DMS53 treated with DMSO at 0.1 percent for 48 hours (cell line): ENCODE measurements at regions not wholly inside any gene's neighbourhood (a gene's known extent, or its start where the extent isn't known, plus 50 kb on each side); places are given as distances from the start of the nearest gene placed in this dataset.
"Not testable (repeated sequence)": the region's sequence is repeated elsewhere in the genome, so short reads cannot be mapped to it uniquely, and the experiment has no call there.

Experiments
- DNase-seq: peaks from one replicate; lab custom pipeline; 2025; ENCODE audit not compliant: unreplicated experiment; lab: John Stamatoyannopoulos, UW

DNA sequence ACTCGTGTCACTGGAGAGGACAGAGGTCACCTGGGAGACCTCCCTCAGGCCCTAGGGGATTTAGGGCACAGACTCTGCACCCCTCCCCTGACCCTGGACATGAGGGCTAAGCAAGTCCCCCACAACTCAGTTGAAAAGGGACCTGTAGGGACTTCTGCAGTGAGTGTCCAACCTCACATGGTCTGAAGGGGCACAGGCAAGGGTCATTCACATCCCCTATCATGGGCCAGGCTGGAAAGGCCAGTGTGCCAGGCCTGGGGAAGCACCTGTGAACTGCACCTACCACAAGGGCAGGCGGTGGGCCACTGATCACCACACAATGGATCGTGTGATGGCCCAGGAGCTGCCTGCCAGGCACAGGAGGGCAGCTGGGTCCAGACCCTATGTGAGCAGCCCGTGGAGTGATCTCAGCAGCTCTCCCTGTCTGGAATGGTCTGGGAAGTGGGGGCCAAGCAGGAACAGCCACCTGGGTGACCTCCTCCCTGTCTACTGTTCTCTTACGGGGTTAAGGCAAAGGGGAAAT is 1502.6 kb upstream of the TPTE start:
- not testable (repeated sequence) for DNase-seq

DNA sequence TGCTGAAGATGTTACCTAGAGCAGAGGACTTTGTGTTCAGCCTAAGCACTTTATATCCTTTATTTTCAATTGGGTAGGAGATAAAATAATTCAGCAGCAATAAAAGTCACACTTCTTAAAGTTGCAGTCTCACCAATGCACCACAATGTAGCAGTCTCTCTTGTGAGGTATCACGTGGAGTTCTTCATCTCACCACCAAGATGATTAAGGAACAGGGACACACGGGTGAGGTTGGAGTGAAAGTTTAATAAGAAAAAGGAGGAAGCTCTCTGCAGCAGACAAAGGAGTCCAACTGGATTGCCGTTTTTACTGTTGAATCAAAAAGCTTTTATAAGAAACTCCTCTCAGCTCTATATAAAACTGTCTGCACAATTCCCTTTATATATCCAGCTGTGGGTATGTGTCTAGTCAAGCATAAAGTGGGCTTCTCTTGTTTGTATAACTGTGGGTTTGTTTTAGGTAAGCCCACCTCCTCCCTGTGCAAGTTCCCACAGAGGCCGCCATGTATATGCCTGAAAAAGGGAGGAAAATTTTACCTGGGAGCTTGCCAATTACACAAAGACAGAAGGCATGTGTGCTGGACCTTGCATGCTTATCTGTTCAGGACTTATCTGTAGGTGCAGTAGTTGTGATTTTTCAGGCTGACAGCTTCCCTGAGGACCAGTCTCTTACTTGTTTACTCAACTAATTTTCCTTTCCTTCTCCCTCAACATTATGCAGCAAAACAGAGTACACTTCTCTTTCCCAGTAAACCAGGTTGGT is 1497.2 kb upstream of the TPTE start:
- not testable (repeated sequence) for DNase-seq

GRCh38 chr21:9026729-9027416 is 1494.5 kb upstream of the TPTE start:
- DNase-seq, result not testable (repeated sequence)

DNA sequence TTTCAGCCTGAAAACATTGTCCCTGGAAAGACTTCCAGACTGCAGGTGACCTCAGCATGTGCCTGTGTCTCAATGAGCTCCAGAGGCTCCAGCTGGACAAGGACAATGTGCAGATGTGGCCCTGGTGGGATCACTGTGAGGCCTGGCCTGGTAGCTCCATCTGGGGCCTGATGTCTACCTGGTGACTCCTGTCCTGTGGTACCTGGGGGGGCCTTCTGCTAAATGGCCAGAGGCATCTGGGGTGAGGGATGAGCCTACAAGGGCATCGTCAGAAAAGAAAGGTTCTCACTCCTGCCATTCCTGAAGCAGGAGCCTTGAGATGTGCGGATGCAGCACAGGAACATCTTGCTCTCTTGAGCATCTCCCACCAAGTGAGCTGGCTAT is 1494.0 kb upstream of the TPTE start:
- DNase-seq, result not testable (repeated sequence)

GRCh38 chr21:9028624-9029431 is 1492.6 kb upstream of the TPTE start:
- not testable (repeated sequence) for DNase-seq

GRCh38 chr21:9030141-9030665 is 1491.2 kb upstream of the TPTE start:
- DNase-seq, result not testable (repeated sequence)

GRCh38 chr21:9031482-9032374 is 1489.7 kb upstream of the TPTE start:
- not testable (repeated sequence) for DNase-seq

DNA sequence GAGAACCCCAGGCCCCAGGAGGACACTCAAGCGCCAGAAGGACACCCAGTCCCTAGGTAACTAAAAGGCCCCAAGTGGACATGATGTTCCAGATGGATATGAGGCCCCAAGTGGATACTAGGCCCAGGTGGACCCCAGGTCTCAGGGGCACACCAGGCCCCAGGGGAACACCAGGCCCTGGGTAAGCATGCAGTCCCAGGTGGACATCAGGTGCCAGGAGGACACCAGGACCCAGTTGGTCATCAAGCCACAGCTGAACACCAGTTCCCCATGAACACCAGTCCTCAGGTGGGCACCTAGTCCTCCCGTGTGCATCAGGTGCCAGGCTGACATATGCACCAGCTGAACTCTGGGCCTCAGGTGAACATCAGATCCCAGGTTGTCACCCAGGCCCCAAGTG is 1488.8 kb upstream of the TPTE start:
- DNase-seq, result not testable (repeated sequence)

- not testable (repeated sequence) for DNase-seq
Observed at GRCh38 chr21:9033295-9033694, 1488.1 kb upstream of the TPTE start.

GRCh38 chr21:9034491-9035200 is 1486.7 kb upstream of the TPTE start:
- not testable (repeated sequence) for DNase-seq

DNA sequence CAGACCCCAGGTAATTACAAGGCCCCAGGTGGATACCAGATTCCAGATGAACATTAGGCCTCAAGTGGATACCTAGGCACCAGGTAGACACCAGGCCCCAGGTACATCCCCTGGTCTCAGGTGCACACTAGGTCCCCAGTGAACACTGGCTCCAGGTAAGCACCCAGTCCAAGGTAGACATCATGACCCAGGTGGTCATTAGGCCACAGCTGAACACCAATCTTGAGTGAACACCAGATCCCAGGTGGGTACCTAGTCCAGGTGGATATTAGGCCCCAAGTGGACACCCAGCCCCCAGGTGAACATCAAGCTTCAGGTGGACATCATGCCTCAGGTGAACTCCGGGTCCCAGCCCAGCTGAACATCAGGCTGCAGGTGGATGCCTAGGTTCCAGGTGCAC is 1486.2 kb upstream of the TPTE start:
- not testable (repeated sequence) for DNase-seq

DNA sequence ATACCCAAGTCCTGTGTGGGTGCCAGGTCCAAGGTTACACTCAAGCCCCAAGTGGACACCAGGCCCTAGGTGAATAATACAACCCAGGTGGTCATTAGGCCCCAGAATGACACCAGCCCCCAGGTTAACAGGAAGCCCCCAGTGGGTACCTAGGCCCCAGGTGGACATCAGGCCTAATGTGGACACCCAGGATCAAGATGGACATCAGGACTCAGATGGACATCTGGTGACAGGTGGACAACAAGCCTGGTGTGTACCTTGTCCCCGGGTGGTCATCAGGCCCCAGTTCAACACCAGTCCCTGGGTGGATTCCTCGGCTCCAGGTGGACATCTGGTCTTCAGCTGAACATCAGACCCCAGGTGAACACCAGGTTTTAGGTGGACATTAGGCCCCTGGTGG is 1485.4 kb upstream of the TPTE start:
- not testable (repeated sequence) for DNase-seq

- not testable (repeated sequence) for DNase-seq
Observed at GRCh38 chr21:9036966-9037587, 1484.3 kb upstream of the TPTE start.

DNA sequence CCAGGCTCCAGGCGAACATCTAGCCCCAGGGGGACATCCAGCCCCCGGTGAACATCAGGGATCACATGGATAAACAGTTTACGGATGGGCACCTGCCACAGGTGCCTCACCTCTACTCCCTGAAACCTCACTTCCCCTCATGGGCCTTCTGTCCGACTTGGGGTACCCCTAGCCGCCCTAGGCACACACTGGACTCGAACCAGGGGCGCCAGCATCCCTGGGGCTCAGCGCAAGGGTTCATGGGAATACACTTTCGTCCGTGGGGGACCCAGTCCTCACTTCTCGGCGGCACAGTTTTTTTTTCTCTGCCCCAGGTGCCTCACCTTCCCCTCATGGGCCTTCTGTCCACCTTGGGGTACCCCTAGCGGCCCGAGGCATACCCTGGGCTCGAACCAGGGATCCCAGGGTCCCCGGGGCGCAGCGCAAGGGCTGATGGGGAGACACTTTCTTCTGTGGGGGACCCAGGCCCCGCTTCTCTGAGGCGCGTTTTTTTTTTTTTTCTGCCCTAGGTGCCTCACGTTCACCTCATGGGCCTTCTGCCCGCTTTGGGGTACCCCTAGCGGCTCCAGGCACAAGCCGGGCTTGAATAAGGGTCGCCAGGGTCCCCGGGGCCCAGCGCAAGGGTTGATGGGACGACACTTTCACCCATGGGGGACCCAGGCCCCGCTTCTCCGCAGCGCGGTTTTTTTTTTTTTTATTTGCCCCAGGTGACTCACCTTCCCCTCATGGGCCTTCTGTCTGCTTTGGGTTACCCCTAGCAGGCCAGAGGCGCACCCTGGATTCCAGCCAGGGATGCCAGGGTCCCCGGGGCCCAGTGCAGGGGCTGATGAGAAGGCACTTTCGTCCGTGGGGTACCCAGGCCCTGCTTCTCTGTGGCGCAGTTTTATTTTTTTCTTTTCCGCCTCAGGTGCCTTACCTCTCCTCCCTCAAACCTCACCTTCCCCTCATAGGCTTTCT is 1483.5 kb upstream of the TPTE start:
- not testable (repeated sequence) for DNase-seq

DNA sequence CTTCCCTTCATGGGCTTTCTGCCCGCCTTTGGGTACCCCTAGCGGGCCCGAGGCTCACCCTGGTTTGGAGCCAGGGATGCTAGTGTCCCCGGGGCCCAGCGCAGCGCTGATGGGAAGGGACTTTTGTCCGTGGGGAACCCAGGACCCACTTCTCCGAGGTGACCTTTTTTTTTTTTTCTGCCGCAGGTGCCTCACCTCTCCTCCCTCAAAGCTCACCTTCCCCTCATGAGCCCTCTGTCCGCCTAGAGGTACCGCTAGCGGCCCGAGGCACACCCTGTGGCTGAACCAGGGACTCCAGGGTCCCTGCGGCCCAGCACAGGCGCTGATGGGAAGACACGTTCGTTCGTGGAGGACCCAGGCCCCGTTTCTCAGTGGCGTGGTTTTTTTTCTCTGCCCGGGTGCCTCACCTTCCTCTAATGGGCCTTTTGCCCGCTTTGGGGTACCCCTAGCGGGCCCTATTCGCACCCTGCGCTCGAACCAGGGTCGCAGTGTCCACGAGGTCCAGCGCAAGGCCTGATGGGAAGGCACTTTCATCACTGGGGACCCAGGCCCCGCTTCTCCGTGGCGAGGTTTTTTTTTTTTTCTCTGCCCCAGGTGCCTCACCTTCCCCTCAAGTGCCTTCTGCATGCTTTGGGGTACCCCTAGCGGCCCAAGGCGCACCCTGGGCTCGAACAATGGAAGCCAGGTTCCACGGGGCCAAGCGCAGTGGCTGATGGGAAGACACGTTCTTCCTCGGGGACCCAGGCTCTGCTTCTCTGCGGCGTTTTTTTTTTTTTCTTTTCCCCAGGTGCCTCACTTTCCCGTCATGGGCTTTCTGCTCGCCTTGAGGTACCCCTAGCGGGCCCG is 1481.6 kb upstream of the TPTE start:
- not testable (repeated sequence) for DNase-seq

- DNase-seq, result not testable (repeated sequence)
Observed at GRCh38 chr21:9040406-9040805, 1481.0 kb upstream of the TPTE start.
